HG03139 (cell line): ENCODE measurements at regions not wholly inside any gene's neighbourhood (a gene's known extent, or its start where the extent isn't known, plus 50 kb on each side); places are given as distances from the start of the nearest gene placed in this dataset.

ENCODE experiments used
- ATAC-seq: cut with Tn5 transposase; IDR thresholded peaks from one replicate; pipeline ENCODE4 v1.9.1; 2021; ENCODE audit not compliant: unreplicated experiment

- no peak for ATAC-seq
Measured at GRCh38 chrX:45258731-45259402, 58.2 kb upstream of the DIPK2B start.
